HT1080 (cell line): ENCODE measurements at regions not wholly inside any gene's neighbourhood (a gene's known extent, or its start where the extent isn't known, plus 50 kb on each side); places are given as distances from the start of the nearest gene placed in this dataset.
"Not testable (repeated sequence)": the region's sequence is repeated elsewhere in the genome, so short reads cannot be mapped to it uniquely, and the experiment has no call there.

Experiments
- DNase-seq: peaks from one replicate; pipeline ENCODE4 v3.0.0-alpha.2; 2015; ENCODE audit warnings: low read depth

DNA sequence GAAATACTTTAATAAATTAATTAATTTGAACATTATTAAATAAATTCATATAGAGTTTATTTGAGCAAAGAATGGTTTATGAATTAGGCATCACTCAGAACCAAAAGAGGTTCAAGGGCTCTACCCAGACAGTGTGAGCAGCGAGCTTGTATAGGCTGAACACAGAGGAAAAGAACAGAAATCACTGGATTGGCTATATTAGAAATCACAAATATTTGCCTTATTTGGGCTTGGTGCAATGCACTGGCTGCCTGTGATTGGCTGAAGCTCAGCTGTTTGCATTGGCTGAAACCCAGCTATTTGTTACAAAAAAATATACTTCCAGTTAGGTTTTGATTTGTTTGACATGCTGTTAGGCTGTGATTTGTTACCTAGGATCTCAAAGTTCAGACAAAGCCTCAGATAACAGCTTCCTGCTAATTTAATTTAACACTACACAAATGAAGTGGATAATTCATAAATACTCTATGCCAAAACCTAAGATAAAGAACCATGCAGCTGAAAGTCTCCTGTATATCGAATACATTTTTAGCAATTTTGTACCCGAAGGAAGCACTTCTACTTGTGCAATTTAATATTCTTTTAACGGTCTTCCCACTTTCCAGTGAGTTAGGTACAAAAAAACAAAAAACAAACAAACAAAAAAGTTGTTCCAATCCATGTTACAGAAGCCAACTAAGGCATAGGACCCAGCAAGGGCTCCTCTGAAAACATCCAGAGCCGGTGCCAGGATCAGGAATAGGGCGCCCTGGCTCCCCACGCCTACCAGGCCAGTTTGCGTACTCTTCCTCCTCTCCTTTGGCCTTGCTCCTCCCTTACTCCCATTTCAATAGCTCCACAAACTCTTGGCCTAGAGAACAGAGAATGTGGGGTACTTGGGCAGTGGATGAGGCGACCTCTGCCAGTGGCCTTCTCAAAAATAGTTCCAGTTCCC is 179.1 kb downstream of the DUSP10 start:
- DNase-seq: no peak

DNA sequence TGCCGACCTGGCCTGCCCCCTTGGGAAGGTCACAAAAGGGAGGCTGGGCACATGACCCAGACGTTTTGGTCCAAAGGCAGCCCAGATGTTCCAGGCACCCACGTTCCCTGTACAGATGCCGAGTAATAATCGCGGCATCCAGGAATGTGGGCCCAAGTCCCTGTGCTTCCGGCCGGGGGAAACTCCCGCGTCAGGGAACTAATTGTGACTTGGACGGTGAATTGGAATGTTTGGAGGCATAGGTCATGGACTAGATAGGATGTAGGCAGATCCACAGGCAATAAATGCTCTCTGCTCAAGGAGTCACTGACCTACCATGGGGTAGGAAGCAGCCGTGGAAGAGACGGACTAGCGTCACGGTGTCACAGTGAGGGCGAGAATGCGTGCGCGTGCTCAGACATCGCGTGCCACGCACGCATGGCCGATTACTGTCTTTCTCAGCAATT is 178.4 kb downstream of the DUSP10 start:
- DNase-seq: no peak

DNA sequence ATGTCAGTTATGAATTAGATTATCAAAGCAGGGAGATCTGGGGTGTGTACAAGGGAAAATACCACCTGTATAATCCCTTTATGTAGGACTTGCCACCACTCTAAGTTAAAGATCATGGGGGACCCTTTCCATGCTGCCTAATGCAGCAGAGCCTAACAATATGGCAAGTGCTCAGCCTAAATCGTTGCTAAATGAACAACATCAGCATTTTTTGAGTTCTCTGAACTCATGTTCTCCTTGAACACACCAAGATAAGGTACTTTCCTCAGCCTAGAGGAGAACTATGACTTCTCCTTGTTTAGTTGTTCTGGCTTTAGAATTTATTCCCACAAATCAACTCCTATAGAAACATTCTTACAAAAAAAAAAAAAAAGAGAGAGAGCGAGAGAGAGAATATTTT is 177.0 kb downstream of the DUSP10 start:
- no peak for DNase-seq

DNA sequence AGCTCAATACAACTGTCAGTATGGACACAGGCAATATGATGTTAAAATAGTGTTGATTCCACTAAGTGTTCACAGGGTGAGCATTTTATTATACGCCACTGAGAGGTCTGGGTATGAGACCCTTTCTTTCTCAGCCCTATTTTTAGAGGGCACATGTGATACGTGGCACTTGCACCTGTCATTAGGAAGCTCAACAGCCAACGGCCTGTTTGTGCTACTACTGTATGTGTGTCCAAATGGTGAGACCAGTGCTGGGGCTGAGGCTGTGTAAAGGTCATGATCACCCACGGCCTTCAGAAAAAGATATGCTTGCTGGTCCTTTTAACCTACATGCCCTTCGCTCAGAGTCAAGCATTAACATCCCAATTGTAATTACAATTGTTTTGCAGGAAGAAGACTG is 176.2 kb downstream of the DUSP10 start:
- DNase-seq: no peak

DNA sequence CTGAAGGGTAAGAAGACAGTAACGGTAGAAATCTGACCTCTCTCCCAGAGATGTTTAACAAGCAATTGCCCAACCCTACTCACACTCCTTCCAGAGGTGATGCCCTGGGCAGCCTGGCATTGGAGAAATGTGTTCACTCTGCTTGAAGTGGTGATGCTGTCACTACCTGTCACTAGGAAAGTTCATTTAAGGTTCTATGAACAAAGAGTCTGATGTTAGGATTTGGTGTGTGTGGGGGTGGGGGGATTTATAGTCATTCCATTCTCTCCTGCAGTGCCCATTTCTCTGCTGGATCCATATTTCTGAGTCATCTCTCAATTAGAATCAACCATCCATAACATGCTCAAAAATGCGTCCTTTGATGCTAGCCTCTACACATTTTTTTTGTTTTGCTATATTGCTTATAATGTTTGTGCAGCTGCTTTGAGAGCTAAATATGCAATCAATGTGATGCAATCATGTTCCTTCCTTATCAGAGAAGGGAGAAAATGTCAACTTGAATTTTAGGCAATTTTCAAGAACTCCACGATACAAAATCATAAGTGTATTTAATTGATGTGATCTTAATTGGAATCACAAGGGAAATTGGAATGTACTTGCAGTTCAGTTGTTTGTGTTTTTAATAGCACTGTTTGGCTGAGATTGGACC is 173.9 kb downstream of the DUSP10 start:
- no peak for DNase-seq

DNA sequence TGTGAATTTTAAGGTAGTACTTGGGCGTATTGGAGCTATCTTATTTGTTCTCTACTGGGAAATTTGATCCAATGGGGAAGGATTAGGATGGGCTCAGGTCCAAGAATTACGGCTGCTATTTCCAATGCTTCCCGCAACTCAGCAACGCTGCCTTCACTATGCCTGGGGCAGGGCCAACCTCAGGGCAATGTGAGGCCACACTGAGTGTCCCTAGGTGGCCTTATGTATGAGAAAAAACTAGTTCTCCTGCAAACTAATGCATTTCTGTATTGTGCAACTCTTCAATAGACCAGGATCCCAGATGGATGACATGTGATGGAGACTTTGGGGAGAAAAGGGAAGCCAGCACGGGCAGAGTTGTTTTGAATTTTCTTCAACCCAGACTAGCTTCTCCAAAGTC is 168.1 kb downstream of the DUSP10 start:
- DNase-seq: no peak

DNA sequence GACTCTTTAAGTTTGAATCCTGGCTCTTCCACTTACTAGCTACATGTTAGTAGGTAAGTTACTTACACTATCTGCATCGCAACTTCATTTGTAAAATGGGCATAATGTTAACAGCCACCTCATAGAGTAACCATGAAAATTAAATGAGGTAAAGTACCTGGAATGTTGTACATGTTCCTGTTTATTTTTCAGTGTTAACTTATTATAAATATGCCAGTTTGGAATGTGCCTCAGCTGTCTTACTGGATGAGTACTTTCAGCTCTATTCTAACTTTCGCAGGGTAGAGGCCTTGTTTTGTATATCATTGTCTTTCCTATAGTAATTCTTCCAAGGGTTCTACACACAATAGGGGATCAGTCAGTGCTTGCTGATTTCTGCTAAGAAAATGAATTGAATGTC is 167.4 kb downstream of the DUSP10 start:
- DNase-seq: no peak

DNA sequence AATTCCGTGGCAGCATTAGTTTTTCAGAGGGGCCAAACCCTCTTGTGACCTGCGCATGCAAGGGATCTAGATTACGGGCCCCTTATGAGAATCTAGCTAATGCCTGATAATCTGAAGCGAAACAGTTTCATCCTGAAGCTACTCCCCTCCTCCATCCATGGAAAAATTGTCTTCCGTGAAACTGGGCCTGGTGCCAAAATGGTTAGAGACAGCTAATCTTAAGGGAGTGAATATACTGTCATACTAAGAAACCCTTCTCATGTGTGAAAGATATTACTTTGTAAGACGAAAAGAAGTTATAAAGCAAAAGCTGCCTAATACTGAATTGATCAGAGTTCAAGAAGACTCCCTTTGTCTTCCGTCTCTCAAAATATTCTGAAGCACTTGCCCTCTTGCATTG is 166.3 kb downstream of the DUSP10 start:
- no peak for DNase-seq

DNA sequence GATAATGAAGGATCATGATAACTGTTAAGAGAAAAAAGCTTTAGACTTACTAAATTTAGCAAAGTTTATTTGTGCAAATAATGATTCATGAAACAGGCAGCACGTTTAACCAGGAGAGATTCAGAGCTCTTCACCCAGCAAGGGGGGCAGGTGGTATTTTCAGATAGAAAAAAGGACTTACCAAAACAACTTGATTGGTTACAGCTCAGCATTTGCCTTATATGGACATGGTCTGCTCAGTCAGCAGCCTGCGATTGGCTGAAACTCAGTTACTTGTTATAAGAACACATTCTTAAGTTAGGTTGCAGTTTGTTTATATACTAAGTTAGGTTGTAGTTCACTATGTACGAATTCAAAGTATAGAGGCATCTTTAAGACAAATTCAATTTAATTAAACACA is 165.6 kb downstream of the DUSP10 start:
- DNase-seq: peak; percentile 53

DNA sequence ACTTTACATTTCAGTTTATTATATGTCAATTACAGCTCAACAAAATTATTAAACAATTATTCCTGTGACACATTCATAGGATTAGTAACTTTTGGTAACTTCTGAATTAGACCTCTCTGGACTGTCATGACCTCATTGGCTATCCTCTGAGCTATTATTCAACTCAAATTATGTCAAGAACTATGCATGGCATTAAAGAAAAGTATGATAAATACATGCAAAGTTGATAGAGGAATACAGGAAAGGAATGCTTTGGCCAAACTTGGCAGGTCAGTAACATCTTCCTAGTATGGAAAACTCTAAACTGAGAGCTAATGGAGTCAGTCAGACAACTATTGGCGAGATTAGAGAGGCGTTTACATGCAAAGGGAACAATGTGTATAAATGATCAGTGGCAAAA is 158.4 kb downstream of the DUSP10 start:
- DNase-seq: no peak

DNA sequence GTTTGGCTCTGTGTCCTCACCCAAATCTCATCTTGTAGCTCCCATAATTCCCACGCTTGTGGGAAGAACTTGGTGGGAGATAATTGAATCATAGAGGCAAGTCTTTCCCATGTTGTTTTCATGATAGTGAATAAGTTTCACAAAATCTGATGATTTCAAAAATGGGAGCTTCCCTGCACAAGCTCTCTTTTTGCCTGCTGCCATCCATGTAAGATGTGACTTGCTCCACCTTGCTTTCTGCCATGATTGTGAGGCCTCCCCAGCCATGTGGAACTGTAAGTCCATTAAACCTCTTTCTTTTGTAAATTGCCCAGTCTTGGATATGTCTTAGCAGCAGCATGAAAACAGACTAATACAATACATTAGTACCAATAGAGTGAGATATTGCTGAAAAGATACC is 154.9 kb downstream of the DUSP10 start:
- not testable (repeated sequence) for DNase-seq

DNA sequence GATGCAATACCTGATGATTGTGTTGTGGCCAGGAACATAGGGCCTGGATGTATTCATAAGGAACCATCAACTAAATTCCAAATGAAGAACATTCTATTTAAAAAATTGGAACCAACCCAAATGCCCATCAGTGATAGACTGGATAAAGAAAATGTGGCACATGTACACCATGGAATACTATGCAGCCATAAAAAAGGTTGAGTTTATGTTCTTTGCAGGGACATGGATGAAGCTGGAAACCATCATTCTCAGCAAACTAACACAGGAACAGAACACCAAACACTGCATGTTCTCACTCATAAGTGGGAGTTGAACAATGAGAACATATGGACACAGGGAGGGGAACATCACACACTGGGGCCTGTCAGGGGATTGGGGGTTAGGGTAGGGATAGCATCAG is 150.6 kb downstream of the DUSP10 start:
- DNase-seq: not testable (repeated sequence)

DNA sequence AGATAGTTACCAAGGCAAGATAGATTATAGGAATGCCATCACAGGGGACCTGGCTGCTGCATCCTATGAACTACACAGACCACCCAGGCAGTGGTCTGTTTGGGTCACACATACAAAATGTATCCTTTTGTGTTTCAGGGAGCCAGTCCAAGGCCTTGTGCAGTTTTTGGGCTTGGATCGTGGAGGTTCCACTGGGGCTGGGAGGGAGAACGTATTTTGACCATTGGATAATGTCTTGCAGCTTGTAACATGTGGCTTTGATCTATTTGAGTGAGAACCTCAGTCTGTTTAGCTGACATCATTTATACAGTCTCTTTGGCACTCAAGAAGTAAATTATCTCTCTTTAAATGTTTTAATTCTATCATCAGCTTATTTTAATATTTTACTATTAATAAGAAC is 147.3 kb downstream of the DUSP10 start:
- no peak for DNase-seq

DNA sequence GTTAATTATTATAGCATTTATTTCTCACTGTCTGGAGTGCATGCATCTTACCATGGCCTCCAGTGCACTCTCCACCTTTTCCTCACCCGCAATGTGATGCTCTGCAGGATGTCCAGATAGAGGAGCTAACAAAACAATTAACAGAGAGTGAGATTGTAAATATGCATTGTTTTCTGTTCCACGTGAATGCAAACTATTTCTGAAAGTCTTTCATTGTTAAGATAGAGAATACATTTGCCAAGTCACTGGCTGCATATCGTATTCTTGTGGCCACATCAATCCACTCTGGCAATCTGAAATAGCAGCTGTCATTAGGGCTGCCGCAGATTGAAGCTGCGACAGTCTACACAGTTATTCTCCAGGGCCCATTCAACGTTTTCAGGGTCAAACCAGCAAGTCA is 143.8 kb downstream of the DUSP10 start:
- DNase-seq: no peak

DNA sequence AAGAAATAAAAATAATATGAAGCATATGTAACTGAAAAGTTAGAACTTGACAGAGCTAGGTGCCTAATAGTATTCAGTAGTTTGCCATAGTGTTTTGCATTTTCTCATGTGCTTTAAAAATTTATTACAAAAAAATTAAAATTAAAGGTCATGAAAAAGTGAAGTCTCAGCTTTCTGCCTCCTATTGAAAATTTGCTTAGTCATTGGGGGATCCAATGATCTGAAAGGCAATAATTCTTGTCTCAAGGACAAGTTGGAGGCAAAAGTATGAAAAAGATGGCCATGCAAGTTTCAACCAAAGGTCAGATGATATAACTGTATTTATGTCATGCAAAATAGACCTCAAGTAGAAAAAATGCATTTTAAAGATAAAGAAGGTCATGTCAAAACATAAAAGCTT is 140.7 kb downstream of the DUSP10 start:
- DNase-seq: no peak

DNA sequence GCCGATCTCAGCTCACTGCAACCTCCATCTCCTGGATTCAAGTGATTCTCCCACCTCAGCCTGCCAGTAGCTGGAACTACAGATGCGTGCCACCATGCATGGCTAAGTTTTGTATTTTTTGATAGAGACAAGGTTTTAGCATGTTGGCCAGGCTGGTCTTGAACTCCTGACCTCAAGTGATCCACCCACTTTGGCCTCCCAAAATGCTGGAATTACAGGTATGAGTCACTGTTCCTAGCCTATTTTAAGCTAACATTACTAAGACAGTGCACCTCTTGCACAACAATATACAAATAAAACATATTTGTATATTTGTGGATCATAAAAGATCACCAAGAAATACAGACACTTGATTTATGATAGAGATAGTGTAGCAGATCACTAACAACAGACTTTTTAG is 139.1 kb downstream of the DUSP10 start:
- no peak for DNase-seq

DNA sequence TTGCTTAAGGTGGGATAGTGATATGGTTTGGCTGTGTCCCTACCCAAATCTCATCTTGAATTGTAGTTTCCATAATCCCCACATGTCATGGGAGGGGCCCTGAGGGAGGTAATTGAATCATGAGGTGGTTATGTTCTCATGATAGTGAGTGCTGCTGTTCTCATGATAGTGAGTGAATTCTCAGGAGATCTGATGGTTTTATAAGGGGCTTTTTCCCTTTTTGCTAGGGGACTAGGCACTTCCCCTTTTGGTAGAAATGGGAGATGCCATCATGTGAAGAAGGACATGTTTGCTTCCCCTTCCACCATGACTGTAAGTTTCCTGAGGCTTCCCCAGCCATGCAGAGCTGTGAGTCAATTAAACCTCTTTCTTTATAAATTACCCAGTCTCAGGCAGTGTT is 137.5 kb downstream of the DUSP10 start:
- DNase-seq: not testable (repeated sequence)

DNA sequence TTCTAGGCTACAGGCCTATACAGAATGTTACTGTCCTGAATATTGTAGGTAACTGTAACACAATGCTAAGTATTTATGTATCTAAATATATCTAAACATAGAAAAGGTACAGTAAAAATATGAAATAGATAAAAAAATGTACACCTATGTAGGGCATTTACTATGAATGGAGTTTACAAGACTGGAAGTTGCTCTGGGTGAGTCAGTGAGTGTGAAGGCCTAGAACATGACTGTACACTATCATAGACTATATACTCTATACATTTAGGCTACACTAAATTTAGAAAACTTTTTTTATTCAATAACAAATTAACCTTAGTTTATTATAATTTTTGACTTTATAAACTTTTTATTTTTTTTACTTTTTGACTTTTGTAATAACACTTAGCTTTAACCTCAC is 136.9 kb downstream of the DUSP10 start:
- no peak for DNase-seq

DNA sequence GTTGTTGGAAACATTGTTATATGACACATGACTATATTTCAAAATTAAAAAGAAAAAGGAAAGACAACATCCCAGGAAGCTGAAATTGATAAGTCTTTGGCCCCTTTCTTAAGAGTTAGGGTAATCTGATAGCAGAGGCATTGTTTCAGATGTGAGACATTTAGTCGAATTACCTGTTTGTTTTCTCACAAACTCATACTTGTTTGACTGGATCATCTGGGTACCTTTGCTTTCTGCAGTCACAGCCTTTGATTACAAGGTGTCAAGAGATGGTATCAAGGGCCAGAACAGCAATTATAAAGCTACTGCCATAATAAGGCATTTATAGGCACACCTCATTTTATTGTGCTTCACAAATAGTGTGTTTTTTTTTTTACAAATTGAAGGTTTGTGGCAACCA is 136.3 kb downstream of the DUSP10 start:
- no peak for DNase-seq

DNA sequence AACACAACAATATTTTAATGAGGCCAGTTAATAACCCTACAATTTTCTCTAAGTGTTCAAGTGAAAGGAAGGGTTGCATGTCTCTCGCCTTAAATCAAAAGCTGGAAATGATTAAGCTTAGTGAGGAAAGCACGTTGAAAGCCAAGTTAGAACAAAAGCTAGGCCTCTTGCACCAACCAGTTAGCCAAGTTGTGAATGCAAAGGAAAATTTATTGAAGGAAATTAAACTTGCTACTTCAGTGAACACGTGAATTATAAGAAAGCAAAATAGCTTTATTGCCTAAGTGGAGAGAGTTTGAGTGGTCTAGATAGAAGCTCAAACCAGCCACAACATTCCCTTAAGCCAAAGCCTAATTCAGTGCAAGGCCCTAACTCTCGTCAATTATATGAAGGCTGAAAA is 135.6 kb downstream of the DUSP10 start:
- no peak for DNase-seq

DNA sequence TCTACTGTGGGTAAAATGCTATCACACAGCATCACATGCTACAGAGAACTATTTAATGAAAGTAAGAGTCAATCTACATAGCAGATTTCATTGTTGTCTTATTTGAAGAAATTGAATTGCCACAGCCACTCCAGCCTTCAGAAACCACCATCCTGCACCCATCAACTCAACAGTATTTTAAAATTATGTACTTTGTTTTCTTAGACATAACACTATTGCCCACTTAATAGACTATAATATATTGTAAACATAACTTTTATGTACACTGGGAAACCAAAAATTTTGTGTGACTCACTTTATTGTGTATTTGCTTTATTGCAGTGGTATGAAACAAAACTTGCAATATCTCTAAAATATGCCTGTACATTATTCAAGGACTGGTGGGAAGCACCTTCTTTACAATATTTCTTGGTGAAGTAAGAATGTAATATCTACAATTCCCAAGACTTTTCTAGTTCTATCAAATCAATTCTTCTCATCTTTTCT is 133.0 kb downstream of the DUSP10 start:
- no peak for DNase-seq

DNA sequence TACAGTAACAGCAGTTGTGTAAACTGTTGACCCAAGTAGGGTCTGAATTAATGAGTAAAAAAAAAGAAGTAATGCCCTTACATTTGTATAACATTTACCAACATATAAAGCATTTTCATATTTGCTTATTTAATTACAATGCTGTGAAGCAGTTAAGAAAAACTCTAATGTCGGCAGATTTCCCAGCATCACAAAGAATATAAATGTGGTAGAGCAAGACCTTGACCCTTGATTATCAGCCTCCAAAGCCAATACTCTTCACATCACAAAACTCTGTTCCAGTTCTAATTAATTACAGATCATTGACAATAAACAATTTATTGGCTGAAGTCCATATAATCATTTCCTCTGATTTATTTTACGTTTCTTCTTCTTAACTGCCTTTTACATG is 130.2 kb downstream of the DUSP10 start:
- no peak for DNase-seq
